Keratinocyte (primary cell): ENCODE measurements at regions not wholly inside any gene's neighbourhood (a gene's known extent, or its start where the extent isn't known, plus 50 kb on each side); places are given as distances from the start of the nearest gene placed in this dataset.

Experiments
- CTCF ChIP-seq, 3 experiments: IDR thresholded peaks in 1 of 3; conservative IDR thresholded peaks in 1 of 3; optimal IDR thresholded peaks in 1 of 3; 2 replicates in 2 of 3; 3 replicates in 1 of 3; pipeline versions ENCODE3 to v1.5.1; 2011; ENCODE audit warnings: low read length in 3 of 3, mild to moderate bottlenecking in 3 of 3, moderate library complexity in 2 of 3, control low read depth in 1 of 3, inconsistent platforms in 1 of 3; ENCODE audit not compliant: insufficient read depth in 2 of 3; ENCODE audit errors: extremely low read depth in 1 of 3
- EZH2 ChIP-seq: IDR thresholded peaks from one replicate; pipeline ENCODE4 v1.6.1; 2012; ENCODE audit warnings: inconsistent platforms, mild to moderate bottlenecking, low read length, moderate library complexity

GRCh38 chr21:15423676-15424445 is 305.9 kb upstream of the USP25 start:
- TF ChIP-seq CTCF (optimal IDR thresholded peaks at IDR 0.05 in 1 of 3, IDR thresholded peaks at IDR 0.05 in 1 of 3, conservative IDR thresholded peaks at IDR 0.05 in 1 of 3; ENCODE audit: extremely low read depth in 1 of 3, insufficient read depth in 2 of 3, low read length in 3 of 3) (no peak), EZH2 (no peak)
